Astrocyte (in vitro differentiated cells and primary cell): ENCODE measurements at regions not wholly inside any gene's neighbourhood (a gene's known extent, or its start where the extent isn't known, plus 50 kb on each side); places are given as distances from the start of the nearest gene placed in this dataset.

ENCODE experiments used
- DNase-seq: peaks from one replicate; pipeline ENCODE4 v3.0.0-alpha.2; 2010; ENCODE audit warnings: low read depth
- FAIRE-seq: peaks from 2 replicates; lab custom pipeline; 2011; peaks lifted over from hg19 to GRCh38; lab: Jason Lieb, UNC
- H2AFZ ChIP-seq: 2 replicates; pipeline ENCODE4 v1.6.0; 2012; ENCODE audit warnings: low read depth, low read length, inconsistent platforms
- H3K27ac ChIP-seq: 2 replicates; pipeline ENCODE4 v1.5.1; 2011; ENCODE audit warnings: low read depth, low read length, inconsistent platforms
- H3K27me3 ChIP-seq: 2 replicates; pipeline ENCODE4 v1.6.0; 2011; ENCODE audit warnings: low read length, inconsistent platforms; ENCODE audit not compliant: insufficient read depth
- H3K36me3 ChIP-seq: 2 replicates; pipeline ENCODE4 v1.5.1; 2011; ENCODE audit warnings: low read length, inconsistent platforms; ENCODE audit not compliant: insufficient read depth
- H3K4me1 ChIP-seq: 2 replicates; pipeline ENCODE4 v1.5.1; 2011; ENCODE audit warnings: low read length, inconsistent platforms; ENCODE audit not compliant: insufficient read depth
- H3K4me2 ChIP-seq: 2 replicates; pipeline ENCODE4 v1.6.0; 2012; ENCODE audit warnings: low read length, inconsistent platforms
- H3K4me3 ChIP-seq: 2 replicates; pipeline ENCODE4 v1.5.1; 2011; ENCODE audit warnings: low read depth, mild to moderate bottlenecking, low read length, inconsistent platforms; ENCODE audit not compliant: insufficient read depth
- H3K79me2 ChIP-seq: 2 replicates; pipeline ENCODE4 v1.6.0; 2012; ENCODE audit warnings: mild to moderate bottlenecking, low read length, inconsistent platforms; ENCODE audit not compliant: insufficient read depth
- H3K9ac ChIP-seq: 2 replicates; pipeline ENCODE4 v1.6.0; 2012; ENCODE audit warnings: mild to moderate bottlenecking, low read length, inconsistent platforms
- H3K9me3 ChIP-seq: 2 replicates; pipeline ENCODE4 v1.5.1; 2012; ENCODE audit warnings: low read depth, mild to moderate bottlenecking, low read length, inconsistent platforms; ENCODE audit not compliant: insufficient read depth
- H4K20me1 ChIP-seq: 2 replicates; pipeline ENCODE4 v1.6.0; 2012; ENCODE audit warnings: low read length, inconsistent platforms; ENCODE audit not compliant: insufficient read depth
- H3K27ac Mint-ChIP-seq: one replicate; pipeline ENCODE4 v1.8.0; 2021; ENCODE audit warnings: mild to moderate bottlenecking, mixed read lengths; ENCODE audit not compliant: unreplicated experiment
- H3K27me3 Mint-ChIP-seq: one replicate; pipeline ENCODE4 v1.8.0; 2021; ENCODE audit warnings: low read depth, mixed read lengths; ENCODE audit not compliant: unreplicated experiment
- H3K36me3 Mint-ChIP-seq: one replicate; pipeline ENCODE4 v1.8.0; 2021; ENCODE audit warnings: low read depth, mixed read lengths; ENCODE audit not compliant: unreplicated experiment
- H3K4me1 Mint-ChIP-seq: one replicate; pipeline ENCODE4 v1.8.0; 2021; ENCODE audit warnings: low read depth, mixed read lengths; ENCODE audit not compliant: unreplicated experiment
- H3K4me3 Mint-ChIP-seq: one replicate; pipeline ENCODE4 v1.8.0; 2021; ENCODE audit warnings: mild to moderate bottlenecking, moderate library complexity, mixed read lengths; ENCODE audit not compliant: unreplicated experiment
- H3K9me3 Mint-ChIP-seq: one replicate; pipeline ENCODE4 v1.8.0; 2021; ENCODE audit warnings: mild to moderate bottlenecking, mixed read lengths; ENCODE audit not compliant: unreplicated experiment
- EZH2 ChIP-seq: IDR thresholded peaks from 2 replicates; pipeline ENCODE4 v1.6.1; 2012; ENCODE audit warnings: mild to moderate bottlenecking, low read length, inconsistent platforms; ENCODE audit not compliant: insufficient read depth
- TF ChIP-seq, protein P1 (sequence below): IDR thresholded peaks from 2 replicates; pipeline ENCODE4 v1.5.1; 2011; ENCODE audit warnings: low read depth, mild to moderate bottlenecking, inconsistent platforms, low read length, moderate library complexity; ENCODE audit not compliant: insufficient read depth

DNA sequence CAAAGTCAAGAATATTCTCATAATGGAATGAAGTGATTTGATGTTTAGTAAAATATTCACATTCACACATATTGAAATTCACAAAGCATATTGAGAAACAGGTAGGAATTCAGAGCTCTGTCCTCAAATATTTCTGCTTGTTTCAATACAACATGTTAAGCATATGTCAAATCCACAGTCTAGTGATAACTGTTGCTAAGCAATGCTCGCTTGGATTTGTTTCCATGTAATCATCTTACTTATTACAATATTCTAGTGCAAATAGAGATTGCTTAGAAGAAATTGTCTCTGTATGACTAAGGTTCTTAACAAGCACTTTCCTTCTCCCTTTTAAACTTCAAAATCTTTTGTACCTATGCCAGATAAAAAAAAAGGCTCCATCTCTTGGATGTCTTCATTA lies 995.7 kb downstream of the CDH18 start:
- H2AFZ ChIP-seq = no peak overlapping the region
- Mint-ChIP-seq H3K27me3 (no peaks in the 10 kb centered on the region), H3K36me3 (no peaks in the 10 kb centered on the region), H3K4me3 (no peak overlapping the region), H3K9me3 (no peaks in the 10 kb centered on the region), H3K4me1 (no peaks in the 10 kb centered on the region), H3K27ac (no peak overlapping the region)
- H3K36me3 ChIP-seq = no peaks in the 10 kb centered on the region
- DNase-seq = no peak
- H3K27me3 ChIP-seq = no peaks in the 10 kb centered on the region
- no peak overlapping the region for H3K4me3 ChIP-seq
- H3K4me2 ChIP-seq = no peak overlapping the region
- no peak overlapping the region for H3K9ac ChIP-seq
- no peaks in the 10 kb centered on the region for H4K20me1 ChIP-seq
- H3K4me1 ChIP-seq = no peaks in the 10 kb centered on the region
- no peaks in the 10 kb centered on the region for H3K9me3 ChIP-seq
- H3K27ac ChIP-seq = no peak overlapping the region
- FAIRE-seq = no peak
- H3K79me2 ChIP-seq = no peaks in the 10 kb centered on the region
- TF ChIP-seq, protein P1, sequence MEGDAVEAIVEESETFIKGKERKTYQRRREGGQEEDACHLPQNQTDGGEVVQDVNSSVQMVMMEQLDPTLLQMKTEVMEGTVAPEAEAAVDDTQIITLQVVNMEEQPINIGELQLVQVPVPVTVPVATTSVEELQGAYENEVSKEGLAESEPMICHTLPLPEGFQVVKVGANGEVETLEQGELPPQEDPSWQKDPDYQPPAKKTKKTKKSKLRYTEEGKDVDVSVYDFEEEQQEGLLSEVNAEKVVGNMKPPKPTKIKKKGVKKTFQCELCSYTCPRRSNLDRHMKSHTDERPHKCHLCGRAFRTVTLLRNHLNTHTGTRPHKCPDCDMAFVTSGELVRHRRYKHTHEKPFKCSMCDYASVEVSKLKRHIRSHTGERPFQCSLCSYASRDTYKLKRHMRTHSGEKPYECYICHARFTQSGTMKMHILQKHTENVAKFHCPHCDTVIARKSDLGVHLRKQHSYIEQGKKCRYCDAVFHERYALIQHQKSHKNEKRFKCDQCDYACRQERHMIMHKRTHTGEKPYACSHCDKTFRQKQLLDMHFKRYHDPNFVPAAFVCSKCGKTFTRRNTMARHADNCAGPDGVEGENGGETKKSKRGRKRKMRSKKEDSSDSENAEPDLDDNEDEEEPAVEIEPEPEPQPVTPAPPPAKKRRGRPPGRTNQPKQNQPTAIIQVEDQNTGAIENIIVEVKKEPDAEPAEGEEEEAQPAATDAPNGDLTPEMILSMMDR = no peak
- TF ChIP-seq EZH2 = no peak

DNA sequence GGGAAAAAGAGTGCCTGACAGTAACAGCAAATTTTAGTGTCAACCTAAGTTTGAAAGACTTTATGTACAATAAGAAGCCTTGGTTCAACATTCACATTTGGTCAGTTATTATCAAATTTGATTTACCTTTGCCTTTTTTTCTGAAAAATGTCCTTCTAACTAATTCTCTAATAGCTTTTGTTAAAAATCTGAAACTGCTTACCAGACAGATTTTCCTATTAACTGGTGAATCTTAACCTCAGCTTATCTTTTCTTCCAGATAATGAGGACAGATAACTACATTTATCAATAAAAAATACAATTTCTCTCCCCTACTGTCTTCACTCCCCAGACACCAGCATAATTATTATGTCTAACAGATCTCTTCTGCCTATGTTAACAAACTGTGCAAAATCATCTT lies 988.5 kb downstream of the CDH18 start:
- no peak overlapping the region for H2AFZ ChIP-seq
- H3K4me3 ChIP-seq = no peak overlapping the region
- DNase-seq (no peak), FAIRE-seq (no peak)
- no peaks in the 10 kb centered on the region for H3K27me3 ChIP-seq
- H3K27ac ChIP-seq = no peak overlapping the region
- no peak overlapping the region for H3K4me2 ChIP-seq
- Mint-ChIP-seq H3K27me3 (no peaks in the 10 kb centered on the region), H3K9me3 (no peaks in the 10 kb centered on the region), H3K4me1 (no peaks in the 10 kb centered on the region), H3K4me3 (no peak overlapping the region), H3K36me3 (no peaks in the 10 kb centered on the region), H3K27ac (no peak overlapping the region)
- H3K36me3 ChIP-seq = no peaks in the 10 kb centered on the region
- H4K20me1 ChIP-seq = no peaks in the 10 kb centered on the region
- H3K4me1 ChIP-seq = no peaks in the 10 kb centered on the region
- H3K9me3 ChIP-seq = no peaks in the 10 kb centered on the region
- TF ChIP-seq, protein P1 = no peak
- no peak for TF ChIP-seq EZH2
- no peaks in the 10 kb centered on the region for H3K79me2 ChIP-seq
- no peak overlapping the region for H3K9ac ChIP-seq

DNA sequence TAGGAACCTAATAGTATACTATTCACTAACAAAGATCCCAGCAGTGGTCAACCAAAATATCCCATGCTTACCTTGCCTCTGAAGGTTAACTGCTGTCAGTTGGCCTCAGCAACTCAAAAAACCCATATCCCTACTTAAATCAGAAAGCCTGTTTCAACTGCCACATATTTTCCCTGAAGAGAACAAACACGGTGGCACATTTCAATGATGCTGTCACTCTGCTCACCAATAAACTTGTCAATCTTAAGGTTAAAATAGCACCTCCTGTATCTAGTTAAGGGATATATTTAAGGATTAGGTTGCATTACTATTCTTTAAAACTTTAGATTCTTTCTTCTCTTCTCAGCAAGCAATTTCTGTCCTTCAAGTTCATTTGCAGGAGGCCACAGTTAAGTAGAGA lies 986.9 kb downstream of the CDH18 start:
- H3K36me3 ChIP-seq = no peaks in the 10 kb centered on the region
- H3K27ac ChIP-seq = no peak overlapping the region
- Mint-ChIP-seq H3K4me3 (no peak overlapping the region), H3K4me1 (no peaks in the 10 kb centered on the region), H3K36me3 (no peaks in the 10 kb centered on the region), H3K9me3 (no peaks in the 10 kb centered on the region), H3K27ac (no peak overlapping the region), H3K27me3 (no peaks in the 10 kb centered on the region)
- no peaks in the 10 kb centered on the region for H3K9me3 ChIP-seq
- DNase-seq (no peak), FAIRE-seq (no peak)
- no peak overlapping the region for H3K4me2 ChIP-seq
- no peak for TF ChIP-seq EZH2
- TF ChIP-seq, protein P1 = no peak
- H2AFZ ChIP-seq = no peak overlapping the region
- no peaks in the 10 kb centered on the region for H3K4me1 ChIP-seq
- H4K20me1 ChIP-seq = no peaks in the 10 kb centered on the region
- H3K27me3 ChIP-seq = no peaks in the 10 kb centered on the region
- no peak overlapping the region for H3K4me3 ChIP-seq
- H3K79me2 ChIP-seq = no peaks in the 10 kb centered on the region
- H3K9ac ChIP-seq = no peak overlapping the region
